Gastroesophageal sphincter (tissue), 4 donors: ENCODE measurements at regions not wholly inside any gene's neighbourhood (a gene's known extent, or its start where the extent isn't known, plus 50 kb on each side); places are given as distances from the start of the nearest gene placed in this dataset.

ENCODE experiments used
- ATAC-seq: fragments of 150-250 bp; one replicate; pipeline ENCODE4 v1.9.1; 2016; ENCODE audit warnings: mild to moderate bottlenecking, moderate library complexity
- H3K27ac ChIP-seq, 4 donors: fragments of 200-600 bp; sonication (generic) in 3 of 4; 1 replicate in 3 of 4; 2 replicates in 1 of 4; pipeline ENCODE4 v1.5.1; 2016 to 2019
- H3K27me3 ChIP-seq: fragments of 200-600 bp; sonication (generic); one replicate; pipeline ENCODE4 v1.5.1; 2019
- H3K36me3 ChIP-seq, 2 donors: fragments of 200-600 bp; sonication (generic); one replicate each; pipeline ENCODE4 v1.5.1; 2019; ENCODE audit warnings: control low read depth in 1 of 2
- H3K4me1 ChIP-seq, 3 donors: fragments of 200-600 bp; sonication (generic); 1 replicate in 2 of 3; 2 replicates in 1 of 3; pipeline ENCODE4 v1.5.1; 2016 to 2019; ENCODE audit warnings: control low read depth in 2 of 3
- H3K4me3 ChIP-seq, 2 donors: fragments of 200-600 bp; sonication (generic); one replicate each; pipeline ENCODE4 v1.5.1; 2019; ENCODE audit warnings: mild to moderate bottlenecking in 1 of 2, moderate library complexity in 1 of 2
- H3K9me3 ChIP-seq, 3 donors: fragments of 200-600 bp; sonication (generic); one replicate each; pipeline ENCODE4 v1.5.1; 2017 to 2019; ENCODE audit warnings: control low read depth in 2 of 3
- EP300 ChIP-seq: sonication (generic); formaldehyde crosslinking; IDR thresholded peaks from one replicate; pipeline ENCODE4 v1.6.1; 2017; ENCODE audit warnings: antibody characterized with exemption, mild to moderate bottlenecking
- POLR2A ChIP-seq, 2 donors: fragments of 450-650 bp; IDR thresholded peaks; one replicate each; pipeline ENCODE4 v1.6.1; 2017; ENCODE audit warnings: antibody characterized with exemption in 2 of 2, mild to moderate bottlenecking in 2 of 2, moderate library complexity in 1 of 2
- POLR2AphosphoS5 ChIP-seq: sonication (generic); formaldehyde crosslinking; IDR thresholded peaks from one replicate; pipeline ENCODE4 v1.6.1; 2017; ENCODE audit warnings: antibody characterized with exemption
- WGBS, 2 donors: methylation state at CpG; one replicate each; pipeline ENCODE4 v1.1.5; 2018; ENCODE audit warnings: low coverage in 1 of 2; 5-methylcytosine and 5-hydroxymethylcytosine counted together
- TF ChIP-seq, protein P1 (sequence below), 4 experiments: fragments of 200-600 bp in 2 of 4; fragments of 450-650 bp in 2 of 4; sonication (generic) in 1 of 4; IDR thresholded peaks; one replicate each; pipeline ENCODE4 v1.5.1; 2017 to 2019; ENCODE audit warnings: antibody characterized with exemption in 4 of 4, mild to moderate bottlenecking in 2 of 4, moderate library complexity in 2 of 4

DNA sequence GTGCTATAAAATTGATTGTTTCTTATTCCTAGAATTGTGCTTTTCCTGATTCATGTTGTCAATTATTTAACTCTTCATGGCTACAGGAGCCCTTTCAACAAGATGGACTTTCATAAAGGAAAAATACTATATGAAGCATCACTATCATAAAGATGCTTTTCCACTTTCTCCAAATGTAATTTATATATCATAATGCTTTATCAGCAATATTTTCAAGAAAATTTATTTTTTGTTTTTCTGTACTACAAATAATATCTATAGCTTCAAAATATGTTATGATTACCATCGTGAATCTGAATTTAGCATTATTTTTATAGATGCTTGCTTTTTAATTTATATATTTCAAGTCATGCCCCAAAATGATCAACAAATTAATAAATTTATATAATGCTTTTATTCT is 873.5 kb upstream of the LRFN5 start:
- no peak overlapping the region for H3K27ac ChIP-seq
- no peaks in the 10 kb centered on the region for H3K36me3 ChIP-seq
- no peak for ATAC-seq
- no peaks in the 10 kb centered on the region for H3K27me3 ChIP-seq
- TF ChIP-seq EP300 (no peak), POLR2A (IDR thresholded peaks at IDR 0.05) (no peak), POLR2AphosphoS5 (no peak)
- TF ChIP-seq, protein P1, sequence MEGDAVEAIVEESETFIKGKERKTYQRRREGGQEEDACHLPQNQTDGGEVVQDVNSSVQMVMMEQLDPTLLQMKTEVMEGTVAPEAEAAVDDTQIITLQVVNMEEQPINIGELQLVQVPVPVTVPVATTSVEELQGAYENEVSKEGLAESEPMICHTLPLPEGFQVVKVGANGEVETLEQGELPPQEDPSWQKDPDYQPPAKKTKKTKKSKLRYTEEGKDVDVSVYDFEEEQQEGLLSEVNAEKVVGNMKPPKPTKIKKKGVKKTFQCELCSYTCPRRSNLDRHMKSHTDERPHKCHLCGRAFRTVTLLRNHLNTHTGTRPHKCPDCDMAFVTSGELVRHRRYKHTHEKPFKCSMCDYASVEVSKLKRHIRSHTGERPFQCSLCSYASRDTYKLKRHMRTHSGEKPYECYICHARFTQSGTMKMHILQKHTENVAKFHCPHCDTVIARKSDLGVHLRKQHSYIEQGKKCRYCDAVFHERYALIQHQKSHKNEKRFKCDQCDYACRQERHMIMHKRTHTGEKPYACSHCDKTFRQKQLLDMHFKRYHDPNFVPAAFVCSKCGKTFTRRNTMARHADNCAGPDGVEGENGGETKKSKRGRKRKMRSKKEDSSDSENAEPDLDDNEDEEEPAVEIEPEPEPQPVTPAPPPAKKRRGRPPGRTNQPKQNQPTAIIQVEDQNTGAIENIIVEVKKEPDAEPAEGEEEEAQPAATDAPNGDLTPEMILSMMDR (IDR thresholded peaks at IDR 0.05), result no peak
- H3K4me1 ChIP-seq, result no peaks in the 10 kb centered on the region
- peaks cover 0 to 9% (median 0%) of the 10 kb centered on the region in 3 donors for H3K9me3 ChIP-seq
- no peak overlapping the region for H3K4me3 ChIP-seq
- WGBS, 2 donors, result 91 to 100% methylated on average over 1 of the region's 1 CpG

DNA sequence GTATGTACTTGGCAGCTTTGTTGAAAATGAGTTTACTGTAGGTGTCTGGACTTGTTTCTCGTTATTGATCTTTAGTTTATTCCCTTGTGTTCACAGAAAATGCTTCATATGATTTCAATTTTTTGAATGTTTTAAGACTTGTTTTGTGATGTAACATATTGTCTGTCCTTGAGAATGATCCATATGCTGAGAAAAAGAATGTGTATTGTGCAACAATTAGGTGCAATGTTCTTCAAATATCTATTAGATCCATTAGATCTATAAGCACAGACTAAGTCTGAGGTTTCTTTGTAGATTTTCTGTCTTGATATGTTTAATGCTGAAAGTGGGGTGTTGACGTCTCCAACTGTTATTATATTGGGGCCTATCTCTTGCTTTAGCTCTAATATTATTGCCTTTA is 879.6 kb upstream of the LRFN5 start:
- Histone ChIP-seq H3K27ac (no peak overlapping the region), H3K4me1 (no peaks in the 10 kb centered on the region), H3K27me3 (no peaks in the 10 kb centered on the region), H3K9me3 (peaks cover 0 to 27% (median 0%) of the 10 kb centered on the region in 3 donors), H3K36me3 (no peaks in the 10 kb centered on the region), H3K4me3 (no peak overlapping the region)
- TF ChIP-seq EP300, result no peak
- TF ChIP-seq, protein P1 (IDR thresholded peaks at IDR 0.05), result no peak
- TF ChIP-seq POLR2A (IDR thresholded peaks at IDR 0.05), result no peak
- TF ChIP-seq POLR2AphosphoS5, result no peak
- no peak for ATAC-seq
- WGBS, 2 donors, result 65 to 78% methylated on average over 2 of the region's 2 CpGs

DNA sequence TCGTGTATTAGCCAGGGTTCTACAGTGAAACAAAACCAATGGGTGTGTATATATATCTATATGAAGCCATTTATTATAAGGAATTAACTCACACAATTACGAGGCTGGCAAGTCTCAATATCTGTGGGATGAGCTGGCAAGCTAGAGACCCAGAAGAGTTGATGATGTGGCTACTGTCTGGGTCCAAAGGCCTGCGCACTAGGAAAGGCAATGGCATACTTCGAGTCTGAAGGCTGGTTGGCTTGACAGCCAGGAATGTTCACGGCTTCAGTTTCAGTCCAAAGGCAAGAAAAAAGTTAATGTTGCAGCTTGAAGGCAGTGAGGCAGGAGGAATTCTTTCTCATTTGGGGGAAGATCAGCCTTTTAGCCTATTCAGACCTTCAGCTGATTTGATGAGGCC is 893.3 kb upstream of the LRFN5 start:
- Histone ChIP-seq H3K9me3 (peaks cover 0 to 22% (median 0%) of the 10 kb centered on the region in 3 donors), H3K27ac (no peak overlapping the region), H3K36me3 (no peaks in the 10 kb centered on the region), H3K27me3 (no peaks in the 10 kb centered on the region), H3K4me3 (no peak overlapping the region), H3K4me1 (no peaks in the 10 kb centered on the region)
- ATAC-seq, result no peak
- 62 to 68% methylated on average over 5 of the region's 5 CpGs for WGBS, 2 donors
- TF ChIP-seq, protein P1 (IDR thresholded peaks at IDR 0.05), result no peak
- TF ChIP-seq POLR2A (IDR thresholded peaks at IDR 0.05), result no peak
- TF ChIP-seq EP300, result no peak
- no peak for TF ChIP-seq POLR2AphosphoS5

- Histone ChIP-seq H3K27me3 (no peaks in the 10 kb centered on the region), H3K4me3 (no peak overlapping the region), H3K4me1 (no peaks in the 10 kb centered on the region), H3K27ac (no peak overlapping the region), H3K36me3 (no peaks in the 10 kb centered on the region), H3K9me3 (no peaks in the 10 kb centered on the region)
- no peak for ATAC-seq
- TF ChIP-seq, protein P1 (IDR thresholded peaks at IDR 0.05), result no peak
- TF ChIP-seq POLR2A (IDR thresholded peaks at IDR 0.05), result no peak
- TF ChIP-seq POLR2AphosphoS5, result no peak
- TF ChIP-seq EP300, result no peak
- WGBS, 2 donors, result 60 to 88% methylated on average over 1 of the region's 1 CpG
Observed at GRCh38 chr14:40697231-40697630, 909.4 kb upstream of the LRFN5 start.

DNA sequence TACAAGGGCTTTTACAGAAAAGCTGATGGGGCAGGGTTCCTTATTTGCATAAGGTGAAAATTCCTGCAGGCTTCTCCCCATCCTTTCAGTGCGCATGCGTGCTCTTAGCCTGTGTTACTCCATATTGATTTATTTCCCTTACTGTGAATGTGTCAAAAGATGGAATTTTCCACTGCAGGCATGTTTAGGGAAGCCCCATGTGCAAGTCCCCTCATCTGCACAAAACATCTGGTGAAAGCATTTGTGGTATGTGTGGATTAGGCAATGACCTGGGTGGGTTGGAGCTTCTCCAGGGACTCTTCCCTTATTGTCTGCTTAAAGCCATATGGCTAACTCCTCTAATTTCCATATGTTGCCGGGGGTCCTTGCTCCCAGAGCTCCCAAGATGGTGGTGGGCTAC is 912.7 kb upstream of the LRFN5 start:
- H3K4me1 ChIP-seq, result no peaks in the 10 kb centered on the region
- H3K9me3 ChIP-seq, result no peaks in the 10 kb centered on the region
- TF ChIP-seq POLR2AphosphoS5 (no peak), POLR2A (IDR thresholded peaks at IDR 0.05) (no peak), EP300 (no peak)
- TF ChIP-seq, protein P1 (IDR thresholded peaks at IDR 0.05), result no peak
- no peak overlapping the region for H3K4me3 ChIP-seq
- H3K36me3 ChIP-seq, result no peaks in the 10 kb centered on the region
- H3K27me3 ChIP-seq, result no peaks in the 10 kb centered on the region
- 70 to 92% methylated on average over 2 to 3 of the region's 3 CpGs for WGBS, 2 donors
- ATAC-seq, result no peak
- no peak overlapping the region for H3K27ac ChIP-seq
